GM10248 (cell line): ENCODE measurements at regions not wholly inside any gene's neighbourhood (a gene's known extent, or its start where the extent isn't known, plus 50 kb on each side); places are given as distances from the start of the nearest gene placed in this dataset.
"Not testable (repeated sequence)": the region's sequence is repeated elsewhere in the genome, so short reads cannot be mapped to it uniquely, and the experiment has no call there.

ENCODE experiments used
- CTCF ChIA-PET: fragments of 300-600 bp; sonication (Branson Sonifier 250); formaldehyde crosslinking; extraction: SDS; loops from one replicate; lab custom pipeline; 2021; ENCODE audit warnings: antibody characterized with exemption; lab: Yijun Ruan, JAX
- POLR2A ChIA-PET: fragments of 350-650 bp; sonication (Branson Sonifier 250); formaldehyde crosslinking; extraction: SDS; loops from one replicate; lab custom pipeline; 2020; ENCODE audit warnings: antibody characterized with exemption; lab: Yijun Ruan, JAX
- DNase-seq: peaks from one replicate; pipeline ENCODE4 v3.0.0; 2012; ENCODE audit errors: extremely low spot score
- CTCF ChIP-seq: IDR thresholded peaks from 2 replicates; pipeline ENCODE4 v1.5.1; 2012; ENCODE audit warnings: mild to moderate bottlenecking, low read depth; ENCODE audit errors: extremely low read depth, missing control alignments, control extremely low read depth

GRCh38 chr11:71322192-71322735 lies 69.9 kb upstream of the SHANK2 start:
- CTCF ChIA-PET: interaction anchor here (1.3 kb wide), 1 partner anchor 10 kb away, joined by 3 read pairs; no protein-coding TSS in a partner anchor
- TF ChIP-seq CTCF: no peak
- no peak for DNase-seq
- POLR2A ChIA-PET: no interaction called here

- no peak for DNase-seq
- ChIA-PET POLR2A (no interaction called here), CTCF (interaction anchor here (1.0 kb wide), 1 partner anchor 10 kb away, joined by 4 read pairs; no protein-coding TSS in a partner anchor)
- TF ChIP-seq CTCF: no peak
Measured at GRCh38 chr11:71321433-71322191, 69.2 kb upstream of the SHANK2 start.

- POLR2A ChIA-PET: no interaction called here
- CTCF ChIA-PET: no interaction called here
- no peak for DNase-seq
- no peak for TF ChIP-seq CTCF
Measured at GRCh38 chr11:71316701-71317100, 64.3 kb upstream of the SHANK2 start.

- CTCF ChIA-PET: interaction anchor here (1.2 to 1.8 kb wide), 3 partner anchors 8 to 46 kb away, joined by 3 to 4 read pairs (median 3); no protein-coding TSS in a partner anchor
- DNase-seq, POLR2A ChIA-PET: not testable (repeated sequence)
Measured at GRCh38 chr11:71312616-71313015, 60.2 kb upstream of the SHANK2 start.

- no peak for TF ChIP-seq CTCF
- DNase-seq: no peak
- CTCF ChIA-PET: interaction anchor here (1.2 to 1.8 kb wide), 3 partner anchors 9 to 46 kb away, joined by 3 to 4 read pairs (median 3); no protein-coding TSS in a partner anchor
- POLR2A ChIA-PET: no interaction called here
Measured at GRCh38 chr11:71311928-71312510, 59.6 kb upstream of the SHANK2 start.

GRCh38 chr11:71311176-71311925 lies 59.0 kb upstream of the SHANK2 start:
- ChIA-PET CTCF (interaction anchor here (1.2 to 1.8 kb wide), 3 partner anchors 10 to 47 kb away, joined by 3 to 4 read pairs (median 3); no protein-coding TSS in a partner anchor), POLR2A (no interaction called here)
- DNase-seq: no peak
- no peak for TF ChIP-seq CTCF
